Peyer's patch (tissue), 4 donors: ENCODE measurements at regions not wholly inside any gene's neighbourhood (a gene's known extent, or its start where the extent isn't known, plus 50 kb on each side); places are given as distances from the start of the nearest gene placed in this dataset.
A peak's percentile ranks its signal among the peaks of the same experiment; 100 is the strongest.

Experiments used
- DNase-seq, 3 donors: peaks; one replicate each; pipeline ENCODE4 v3.0.0-alpha.2; 2017 to 2019
- H3K27ac ChIP-seq, 4 donors: fragments of 200-600 bp; sonication (generic); one replicate each; pipeline ENCODE4 v1.5.1; 2016 to 2019
- H3K27me3 ChIP-seq, 2 donors: fragments of 200-600 bp; sonication (generic); one replicate each; pipeline ENCODE4 v1.5.1; 2019
- H3K36me3 ChIP-seq, 3 donors: fragments of 200-600 bp; sonication (generic); one replicate each; pipeline ENCODE4 v1.5.1; 2016 to 2019
- H3K4me1 ChIP-seq, 4 donors: fragments of 200-600 bp; sonication (generic); one replicate each; pipeline ENCODE4 v1.5.1; 2016 to 2019
- H3K4me3 ChIP-seq, 4 donors: fragments of 200-600 bp; sonication (generic); 1 replicate in 3 of 4; 2 replicates in 1 of 4; pipeline ENCODE4 v1.5.1; 2016 to 2019; ENCODE audit warnings: mild to moderate bottlenecking in 1 of 4
- H3K9me3 ChIP-seq, 4 donors: fragments of 200-600 bp; sonication (generic); one replicate each; pipeline ENCODE4 v1.5.1; 2016 to 2019; ENCODE audit warnings: mild to moderate bottlenecking in 1 of 4
- CTCF ChIP-seq, 6 experiments: fragments of 450-650 bp in 4 of 6; fragments of 200-600 bp in 2 of 6; sonication (generic) in 1 of 6; IDR thresholded peaks; one replicate each; pipeline ENCODE4 v1.5.1; 2017 to 2019; ENCODE audit warnings: antibody characterized with exemption in 6 of 6, mild to moderate bottlenecking in 3 of 6, moderate library complexity in 1 of 6
- POLR2A ChIP-seq, 2 donors: fragments of 450-650 bp; IDR thresholded peaks; one replicate each; pipeline ENCODE4 v1.5.1; 2017; ENCODE audit warnings: antibody characterized with exemption in 2 of 2, mild to moderate bottlenecking in 2 of 2, moderate library complexity in 2 of 2

- Histone ChIP-seq H3K4me1 (no peaks in the 10 kb centered on the region), H3K9me3 (no peaks in the 10 kb centered on the region), H3K27ac (no peak overlapping the region), H3K4me3 (no peak overlapping the region), H3K27me3 (no peaks in the 10 kb centered on the region), H3K36me3 (no peaks in the 10 kb centered on the region)
- no peak for DNase-seq
- TF ChIP-seq CTCF (IDR thresholded peaks at IDR 0.05) (no peak), POLR2A (IDR thresholded peaks at IDR 0.05) (no peak)
Observed at GRCh38 chr6:168222115-168223043, 97.2 kb downstream of the DACT2 start.

- no peak for TF ChIP-seq CTCF (IDR thresholded peaks at IDR 0.05)
- no peak for TF ChIP-seq POLR2A (IDR thresholded peaks at IDR 0.05)
- Histone ChIP-seq H3K27ac (no peak overlapping the region), H3K27me3 (no peaks in the 10 kb centered on the region), H3K4me1 (no peaks in the 10 kb centered on the region), H3K36me3 (no peaks in the 10 kb centered on the region), H3K4me3 (no peak overlapping the region), H3K9me3 (no peaks in the 10 kb centered on the region)
- no peak for DNase-seq
Observed at GRCh38 chr6:168221497-168222079, 98.0 kb downstream of the DACT2 start.

GRCh38 chr6:168221000-168221399, 98.6 kb downstream of the DACT2 start:
- no peak for DNase-seq
- no peak overlapping the region for H3K27ac ChIP-seq
- no peaks in the 10 kb centered on the region for H3K27me3 ChIP-seq
- no peaks in the 10 kb centered on the region for H3K36me3 ChIP-seq
- H3K4me1 ChIP-seq, result no peaks in the 10 kb centered on the region
- TF ChIP-seq POLR2A (IDR thresholded peaks at IDR 0.05) (no peak), CTCF (IDR thresholded peaks at IDR 0.05) (no peak)
- H3K4me3 ChIP-seq, result no peak overlapping the region
- H3K9me3 ChIP-seq, result no peaks in the 10 kb centered on the region

GRCh38 chr6:168219804-168220203, 99.8 kb downstream of the DACT2 start:
- no peaks in the 10 kb centered on the region for H3K9me3 ChIP-seq
- H3K36me3 ChIP-seq, result no peaks in the 10 kb centered on the region
- H3K27ac ChIP-seq, result no peak overlapping the region
- no peaks in the 10 kb centered on the region for H3K27me3 ChIP-seq
- no peak for TF ChIP-seq POLR2A (IDR thresholded peaks at IDR 0.05)
- no peak for TF ChIP-seq CTCF (IDR thresholded peaks at IDR 0.05)
- no peaks in the 10 kb centered on the region for H3K4me1 ChIP-seq
- no peak overlapping the region for H3K4me3 ChIP-seq
- peak in 1 of 3 donors; percentile 29 for DNase-seq

GRCh38 chr6:168218785-168219566, 100.6 kb downstream of the DACT2 start:
- no peak for TF ChIP-seq CTCF (IDR thresholded peaks at IDR 0.05)
- no peak for TF ChIP-seq POLR2A (IDR thresholded peaks at IDR 0.05)
- H3K36me3 ChIP-seq, result no peaks in the 10 kb centered on the region
- no peaks in the 10 kb centered on the region for H3K4me1 ChIP-seq
- H3K27ac ChIP-seq, result no peak overlapping the region
- no peak for DNase-seq
- H3K4me3 ChIP-seq, result no peak overlapping the region
- no peaks in the 10 kb centered on the region for H3K27me3 ChIP-seq
- H3K9me3 ChIP-seq, result no peaks in the 10 kb centered on the region
